ENCODE measurements at regions not wholly inside any gene's neighbourhood (a gene's known extent, or its start where the extent isn't known, plus 50 kb on each side); places are given as distances from the start of the nearest gene placed in this dataset.

- TF ChIP-seq RARB (CRISPR knock-in tag; IDR thresholded peaks at IDR 0.05) (no peak), ZNF8 (CRISPR knock-in tag; IDR thresholded peaks at IDR 0.05) (no peak), ZNF70 (CRISPR knock-in tag; IDR thresholded peaks at IDR 0.05) (no peak), SNAI2 (CRISPR knock-in tag; IDR thresholded peaks at IDR 0.05) (no peak), ARNTL (CRISPR knock-in tag; IDR thresholded peaks at IDR 0.05; ENCODE audit: borderline replicate concordance, low read depth) (no peak), TOX (CRISPR knock-in tag; IDR thresholded peaks at IDR 0.05; ENCODE audit: borderline replicate concordance) (no peak)
- TF ChIP-seq, protein P1, sequence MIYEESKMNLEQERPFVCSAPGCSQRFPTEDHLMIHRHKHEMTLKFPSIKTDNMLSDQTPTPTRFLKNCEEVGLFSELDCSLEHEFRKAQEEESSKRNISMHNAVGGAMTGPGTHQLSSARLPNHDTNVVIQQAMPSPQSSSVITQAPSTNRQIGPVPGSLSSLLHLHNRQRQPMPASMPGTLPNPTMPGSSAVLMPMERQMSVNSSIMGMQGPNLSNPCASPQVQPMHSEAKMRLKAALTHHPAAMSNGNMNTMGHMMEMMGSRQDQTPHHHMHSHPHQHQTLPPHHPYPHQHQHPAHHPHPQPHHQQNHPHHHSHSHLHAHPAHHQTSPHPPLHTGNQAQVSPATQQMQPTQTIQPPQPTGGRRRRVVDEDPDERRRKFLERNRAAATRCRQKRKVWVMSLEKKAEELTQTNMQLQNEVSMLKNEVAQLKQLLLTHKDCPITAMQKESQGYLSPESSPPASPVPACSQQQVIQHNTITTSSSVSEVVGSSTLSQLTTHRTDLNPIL (CRISPR knock-in tag; IDR thresholded peaks at IDR 0.05; ENCODE audit: low read depth), result no peak
Observed at GRCh38 chr3:89043406-89043932, 64.0 kb upstream of the EPHA3 start.

All from SK-N-SH treated with all-trans-retinoic acid at 6 μM for 48 hours (cell line).